Ascending aorta (tissue), 2 donors: ENCODE measurements at regions not wholly inside any gene's neighbourhood (a gene's known extent, or its start where the extent isn't known, plus 50 kb on each side); places are given as distances from the start of the nearest gene placed in this dataset.
A peak's percentile ranks its signal among the peaks of the same experiment; 100 is the strongest.
"Not testable (repeated sequence)": the region's sequence is repeated elsewhere in the genome, so short reads cannot be mapped to it uniquely, and the experiment has no call there.

ENCODE experiments used
- DNase-seq, 2 donors: peaks; one replicate each; pipeline ENCODE4 v3.0.0-alpha.2; 2019; ENCODE audit warnings: low spot score in 2 of 2
- H3K27ac ChIP-seq, 2 donors: fragments of 200-600 bp; sonication (generic); one replicate each; pipeline ENCODE4 v1.5.1; 2016 to 2017; ENCODE audit warnings: mild to moderate bottlenecking in 1 of 2
- H3K27me3 ChIP-seq: fragments of 200-600 bp; sonication (generic); one replicate; pipeline ENCODE4 v1.5.1; 2017
- H3K36me3 ChIP-seq, 2 donors: fragments of 200-600 bp; sonication (generic); one replicate each; pipeline ENCODE4 v1.5.1; 2016
- H3K4me1 ChIP-seq, 2 donors: fragments of 200-600 bp; sonication (generic); one replicate each; pipeline ENCODE4 v1.5.1; 2016 to 2017; ENCODE audit warnings: mild to moderate bottlenecking in 1 of 2
- H3K4me3 ChIP-seq, 2 donors: fragments of 200-600 bp; sonication (generic); one replicate each; pipeline ENCODE4 v1.5.1; 2016 to 2017; ENCODE audit warnings: mild to moderate bottlenecking in 1 of 2
- H3K9me3 ChIP-seq, 2 donors: fragments of 200-600 bp; sonication (generic); one replicate each; pipeline ENCODE4 v1.5.1; 2016
- CTCF ChIP-seq, 3 experiments: fragments of 200-600 bp in 2 of 3; fragments of 450-650 bp in 1 of 3; sonication (generic) in 2 of 3; IDR thresholded peaks; one replicate each; pipeline ENCODE4 v1.5.1; 2016 to 2019; ENCODE audit warnings: antibody characterized with exemption in 3 of 3, mild to moderate bottlenecking in 1 of 3, moderate library complexity in 1 of 3
- intact Hi-C: fragments of 100-400 bp; cut with DNase I; formaldehyde crosslinking; loops from one replicate; pipeline ENCODE4 v1.15.1; 2023

GRCh38 chr6:85866370-85866730, 223.7 kb upstream of the SYNCRIP start:
- Histone ChIP-seq H3K4me1 (peaks cover 0 to 19% of the 10 kb centered on the region in 2 donors), H3K27me3 (no peaks in the 10 kb centered on the region), H3K4me3 (peak overlapping the region; percentile 45 to 68), H3K9me3 (no peaks in the 10 kb centered on the region), H3K27ac (peak overlapping the region; percentile 82 to 85), H3K36me3 (no peaks in the 10 kb centered on the region)
- DNase-seq, result no peak
- no peak for TF ChIP-seq CTCF (IDR thresholded peaks at IDR 0.05)
- intact Hi-C loops, result loop anchor here (10.0 kb wide), 1 partner anchor 222 kb away; the partner anchor contains the start of gene SYNCRIP

- no peaks in the 10 kb centered on the region for H3K9me3 ChIP-seq
- peak overlapping the region; percentile 82 to 85 for H3K27ac ChIP-seq
- no peaks in the 10 kb centered on the region for H3K36me3 ChIP-seq
- TF ChIP-seq CTCF (IDR thresholded peaks at IDR 0.05), result no peak
- H3K4me1 ChIP-seq, result peaks cover 0 to 19% of the 10 kb centered on the region in 2 donors
- no peak for DNase-seq
- peak overlapping the region; percentile 45 to 68 for H3K4me3 ChIP-seq
- intact Hi-C loops, result loop anchor here (2.0 to 10.0 kb wide), 3 partner anchors 109 to 221 kb away; partner anchors contain the start of gene SYNCRIP
- H3K27me3 ChIP-seq, result no peaks in the 10 kb centered on the region
Measured at GRCh38 chr6:85865420-85866369, 223.0 kb upstream of the SYNCRIP start.

GRCh38 chr6:85864453-85865401, 222.0 kb upstream of the SYNCRIP start:
- peak in 1 of 3 experiments; percentile 10 for TF ChIP-seq CTCF (IDR thresholded peaks at IDR 0.05)
- Histone ChIP-seq H3K27ac (peak overlapping the region; percentile 82 to 85), H3K4me3 (peak overlapping the region; percentile 45 to 68), H3K9me3 (no peaks in the 10 kb centered on the region), H3K36me3 (no peaks in the 10 kb centered on the region), H3K27me3 (no peaks in the 10 kb centered on the region), H3K4me1 (peaks cover 0 to 19% of the 10 kb centered on the region in 2 donors)
- no peak for DNase-seq
- intact Hi-C loops, result loop anchor here (2.0 to 10.0 kb wide), 3 partner anchors 108 to 220 kb away; partner anchors contain the start of gene SYNCRIP

GRCh38 chr6:85856235-85856634, 213.5 kb upstream of the SYNCRIP start:
- DNase-seq, result no peak
- no peak for TF ChIP-seq CTCF (IDR thresholded peaks at IDR 0.05)
- no peaks in the 10 kb centered on the region for H3K9me3 ChIP-seq
- no peaks in the 10 kb centered on the region for H3K36me3 ChIP-seq
- intact Hi-C loops, result no loop called here
- H3K27ac ChIP-seq, result no peak overlapping the region
- H3K4me3 ChIP-seq, result no peak overlapping the region
- no peaks in the 10 kb centered on the region for H3K27me3 ChIP-seq
- peaks cover 0 to 3% of the 10 kb centered on the region in 2 donors for H3K4me1 ChIP-seq

GRCh38 chr6:85838351-85839119, 195.8 kb upstream of the SYNCRIP start:
- H3K4me1 ChIP-seq, intact Hi-C loops, DNase-seq, H3K27ac ChIP-seq, H3K4me3 ChIP-seq, H3K27me3 ChIP-seq, H3K36me3 ChIP-seq, H3K9me3 ChIP-seq: not testable (repeated sequence)
